SK-N-SH (cell line): ENCODE measurements at regions not wholly inside any gene's neighbourhood (a gene's known extent, or its start where the extent isn't known, plus 50 kb on each side); places are given as distances from the start of the nearest gene placed in this dataset.

Experiments
- CTCF ChIA-PET: fragments of 300-600, 350-600 bp; formaldehyde crosslinking; extraction: SDS; loops from one replicate; lab custom pipeline; 2021; lab: Yijun Ruan, JAX
- POLR2A ChIA-PET: fragments of 350-600 bp; sonication (Branson Sonifier 250); formaldehyde crosslinking; extraction: SDS; loops from one replicate; lab custom pipeline; 2020; ENCODE audit warnings: antibody characterized with exemption, inconsistent platforms; lab: Yijun Ruan, JAX
- DNase-seq: peaks from one replicate; pipeline ENCODE4 v3.0.0; 2012
- H2AFZ ChIP-seq: fragments of 200-600 bp; sonication (generic); 2 replicates; pipeline ENCODE4 v1.8.1; 2016; ENCODE audit warnings: antibody characterized with exemption, mild to moderate bottlenecking, low read depth
- H3F3A ChIP-seq: fragments of 200-600 bp; sonication (generic); replicated peaks from 2 replicates; pipeline ENCODE3; 2016; ENCODE audit warnings: antibody characterized with exemption, mild to moderate bottlenecking; ENCODE audit not compliant: insufficient read depth
- H3K27ac ChIP-seq, 2 experiments: fragments of 200-500 bp in 1 of 2; fragments of 200-600 bp in 1 of 2; sonication (Bioruptor generic) in 1 of 2; sonication (generic), shearing (Covaris generic) in 1 of 2; 2 replicates each; pipeline versions ENCODE4 v1.5.1 to v1.6.1; 2014 to 2016; ENCODE audit warnings: low read depth in 2 of 2, inconsistent platforms in 1 of 2, low read length in 1 of 2, mild to moderate bottlenecking in 1 of 2, mixed read lengths in 1 of 2
- H3K27me3 ChIP-seq: fragments of 200-600 bp; sonication (generic), shearing (Covaris generic); 2 replicates; pipeline ENCODE4 v1.6.1; 2016; ENCODE audit warnings: mixed run types; ENCODE audit not compliant: insufficient read depth
- H3K36me3 ChIP-seq, 2 experiments: fragments of 200-500 bp in 1 of 2; fragments of 200-600 bp in 1 of 2; sonication (Bioruptor generic) in 1 of 2; sonication (generic) in 1 of 2; replicated peaks in 1 of 2; 2 replicates each; pipeline versions ENCODE3 to v1.5.1; 2014 to 2016; ENCODE audit warnings: low read length in 1 of 2, mild to moderate bottlenecking in 1 of 2; ENCODE audit not compliant: insufficient read depth in 2 of 2, control insufficient read depth in 1 of 2
- H3K4me1 ChIP-seq, 2 experiments: fragments of 200-500 bp in 1 of 2; fragments of 200-600 bp in 1 of 2; sonication (Bioruptor generic) in 1 of 2; sonication (generic), shearing (Covaris generic) in 1 of 2; 2 replicates each; pipeline versions ENCODE4 v1.5.1 to v1.6.1; 2014 to 2016; ENCODE audit warnings: low read depth in 1 of 2, low read length in 1 of 2, mixed run types in 1 of 2; ENCODE audit not compliant: insufficient read depth in 2 of 2, control insufficient read depth in 1 of 2
- H3K4me2 ChIP-seq: fragments of 200-600 bp; sonication (generic), shearing (Covaris generic); 2 replicates; pipeline ENCODE4 v1.6.1; 2017; ENCODE audit warnings: mixed run types
- H3K4me3 ChIP-seq, 2 experiments: fragments of 200-500 bp in 1 of 2; fragments of 200-600 bp in 1 of 2; sonication (Bioruptor generic) in 1 of 2; sonication (generic), shearing (Covaris generic) in 1 of 2; 2 replicates each; pipeline versions ENCODE4 v1.5.1 to v1.8.1; 2014 to 2016; ENCODE audit warnings: low read depth in 2 of 2, inconsistent platforms in 1 of 2, low read length in 1 of 2, mild to moderate bottlenecking in 1 of 2, mixed read lengths in 1 of 2, moderate library complexity in 1 of 2
- H3K79me2 ChIP-seq: fragments of 200-600 bp; sonication (generic); 2 replicates; pipeline ENCODE4 v1.8.1; 2017; ENCODE audit warnings: mild to moderate bottlenecking; ENCODE audit not compliant: insufficient read depth
- H3K9ac ChIP-seq: fragments of 200-600 bp; sonication (generic); 2 replicates; pipeline ENCODE4 v1.6.1; 2017; ENCODE audit warnings: mixed run types
- H3K9me2 ChIP-seq: fragments of 200-600 bp; sonication (generic); 2 replicates; pipeline ENCODE4 v1.6.1; 2017; ENCODE audit warnings: mixed run types
- H3K9me3 ChIP-seq: fragments of 200-600 bp; sonication (generic); 2 replicates; pipeline ENCODE4 v1.6.1; 2017; ENCODE audit warnings: mixed run types, mild to moderate bottlenecking, moderate library complexity
- H4K20me1 ChIP-seq: fragments of 200-600 bp; sonication (generic); 2 replicates; pipeline ENCODE4 v1.6.1; 2017; ENCODE audit warnings: mild to moderate bottlenecking, mixed run types; ENCODE audit not compliant: insufficient read depth
- CHD2 ChIP-seq: fragments of 150-350 bp; IDR thresholded peaks from 2 replicates; pipeline ENCODE4 v1.6.1; 2018; ENCODE audit warnings: low read length; ENCODE audit not compliant: partially characterized antibody
- ELF1 ChIP-seq: IDR thresholded peaks from 2 replicates; pipeline ENCODE4 v1.4.0; 2012
- FOXM1 ChIP-seq: IDR thresholded peaks from 2 replicates; pipeline ENCODE4 v1.4.0; 2012; ENCODE audit warnings: low read depth, mild to moderate bottlenecking
- MEF2A ChIP-seq: IDR thresholded peaks from 2 replicates; pipeline ENCODE4 v1.4.0; 2012; ENCODE audit warnings: low read depth, borderline replicate concordance
- MXI1 ChIP-seq: IDR thresholded peaks from 2 replicates; pipeline ENCODE4 v1.6.1; 2012; ENCODE audit warnings: mild to moderate bottlenecking, low read depth, low read length, improper control_type of control experiment
- NFIC ChIP-seq: IDR thresholded peaks from 2 replicates; pipeline ENCODE4 v1.4.0; 2012; ENCODE audit warnings: borderline replicate concordance
- POLR2AphosphoS5 ChIP-seq: IDR thresholded peaks from 2 replicates; pipeline ENCODE4 v1.6.1; 2012; ENCODE audit warnings: low read depth, low read length
- RFX5 ChIP-seq: IDR thresholded peaks from 2 replicates; pipeline ENCODE4 v1.6.1; 2012; ENCODE audit warnings: mild to moderate bottlenecking, improper control_type of control experiment, low read length
- RXRA ChIP-seq: IDR thresholded peaks from 2 replicates; pipeline ENCODE4 v1.4.0; 2012; ENCODE audit warnings: low read depth, mild to moderate bottlenecking, borderline replicate concordance
- TEAD4 ChIP-seq: IDR thresholded peaks from 2 replicates; pipeline ENCODE4 v1.4.0; 2012; ENCODE audit warnings: mild to moderate bottlenecking, borderline replicate concordance; ENCODE audit not compliant: insufficient read depth
- USF1 ChIP-seq: IDR thresholded peaks from 2 replicates; pipeline ENCODE4 v1.4.0; 2012; ENCODE audit warnings: low read depth, borderline replicate concordance
- WGBS: methylation state at CpG from one replicate; pipeline ENCODE4 v1.1.6; 2017; ENCODE audit warnings: low lambda C conversion rate; 5-methylcytosine and 5-hydroxymethylcytosine counted together
- TF ChIP-seq, protein P1 (sequence below): IDR thresholded peaks from 2 replicates; pipeline ENCODE4 v1.6.1; 2012; ENCODE audit warnings: mild to moderate bottlenecking, low read depth, low read length, moderate library complexity
- TF ChIP-seq, protein P2 (sequence below): IDR thresholded peaks from 2 replicates; pipeline ENCODE4 v1.4.0; 2012; ENCODE audit warnings: low read depth, borderline replicate concordance
- TF ChIP-seq, protein P3 (sequence below): IDR thresholded peaks from 2 replicates; pipeline ENCODE4; 2012
- TF ChIP-seq, protein P4 (sequence below): fragments of 200-600 bp; sonication (generic); IDR thresholded peaks from 2 replicates; pipeline ENCODE4 v1.6.1; 2017; ENCODE audit warnings: antibody characterized with exemption, mild to moderate bottlenecking, moderate library complexity

GRCh38 chr1:170854677-170855076 lies 80.7 kb upstream of the MROH9 start:
- H3K4me2 ChIP-seq: no peak overlapping the region
- H3K27ac ChIP-seq: peak overlapping the region in 1 of 2 experiments; percentile 19; a peak in 2 of 4 replicates
- H3K9me3 ChIP-seq: no peaks in the 10 kb centered on the region
- H3K4me3 ChIP-seq: no peak overlapping the region
- CTCF ChIA-PET: no interaction called here
- peaks cover 16% of the 10 kb centered on the region for H3K79me2 ChIP-seq
- peaks cover 28% of the 10 kb centered on the region for H3F3A ChIP-seq
- POLR2A ChIA-PET: no interaction called here
- H3K4me1 ChIP-seq: peaks cover 0 to 34% of the 10 kb centered on the region in 2 experiments; a peak in 2 of 4 replicates
- H3K27me3 ChIP-seq: no peaks in the 10 kb centered on the region
- 32% methylated on average over 5 of the region's 5 CpGs for WGBS
- H3K9ac ChIP-seq: peak overlapping the region; percentile 1; the same call in 1 of the 2 replicates
- no peaks in the 10 kb centered on the region for H3K9me2 ChIP-seq
- no peaks in the 10 kb centered on the region for H4K20me1 ChIP-seq
- DNase-seq: no peak
- TF ChIP-seq NFIC (no peak), POLR2AphosphoS5 (no peak), FOXM1 (no peak), MXI1 (no peak), RXRA (no peak), RFX5 (no peak), TEAD4 (no peak), CHD2 (no peak), ELF1 (no peak), USF1 (no peak), MEF2A (no peak)
- TF ChIP-seq, protein P1, sequence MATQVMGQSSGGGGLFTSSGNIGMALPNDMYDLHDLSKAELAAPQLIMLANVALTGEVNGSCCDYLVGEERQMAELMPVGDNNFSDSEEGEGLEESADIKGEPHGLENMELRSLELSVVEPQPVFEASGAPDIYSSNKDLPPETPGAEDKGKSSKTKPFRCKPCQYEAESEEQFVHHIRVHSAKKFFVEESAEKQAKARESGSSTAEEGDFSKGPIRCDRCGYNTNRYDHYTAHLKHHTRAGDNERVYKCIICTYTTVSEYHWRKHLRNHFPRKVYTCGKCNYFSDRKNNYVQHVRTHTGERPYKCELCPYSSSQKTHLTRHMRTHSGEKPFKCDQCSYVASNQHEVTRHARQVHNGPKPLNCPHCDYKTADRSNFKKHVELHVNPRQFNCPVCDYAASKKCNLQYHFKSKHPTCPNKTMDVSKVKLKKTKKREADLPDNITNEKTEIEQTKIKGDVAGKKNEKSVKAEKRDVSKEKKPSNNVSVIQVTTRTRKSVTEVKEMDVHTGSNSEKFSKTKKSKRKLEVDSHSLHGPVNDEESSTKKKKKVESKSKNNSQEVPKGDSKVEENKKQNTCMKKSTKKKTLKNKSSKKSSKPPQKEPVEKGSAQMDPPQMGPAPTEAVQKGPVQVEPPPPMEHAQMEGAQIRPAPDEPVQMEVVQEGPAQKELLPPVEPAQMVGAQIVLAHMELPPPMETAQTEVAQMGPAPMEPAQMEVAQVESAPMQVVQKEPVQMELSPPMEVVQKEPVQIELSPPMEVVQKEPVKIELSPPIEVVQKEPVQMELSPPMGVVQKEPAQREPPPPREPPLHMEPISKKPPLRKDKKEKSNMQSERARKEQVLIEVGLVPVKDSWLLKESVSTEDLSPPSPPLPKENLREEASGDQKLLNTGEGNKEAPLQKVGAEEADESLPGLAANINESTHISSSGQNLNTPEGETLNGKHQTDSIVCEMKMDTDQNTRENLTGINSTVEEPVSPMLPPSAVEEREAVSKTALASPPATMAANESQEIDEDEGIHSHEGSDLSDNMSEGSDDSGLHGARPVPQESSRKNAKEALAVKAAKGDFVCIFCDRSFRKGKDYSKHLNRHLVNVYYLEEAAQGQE: no peak
- TF ChIP-seq, protein P2, sequence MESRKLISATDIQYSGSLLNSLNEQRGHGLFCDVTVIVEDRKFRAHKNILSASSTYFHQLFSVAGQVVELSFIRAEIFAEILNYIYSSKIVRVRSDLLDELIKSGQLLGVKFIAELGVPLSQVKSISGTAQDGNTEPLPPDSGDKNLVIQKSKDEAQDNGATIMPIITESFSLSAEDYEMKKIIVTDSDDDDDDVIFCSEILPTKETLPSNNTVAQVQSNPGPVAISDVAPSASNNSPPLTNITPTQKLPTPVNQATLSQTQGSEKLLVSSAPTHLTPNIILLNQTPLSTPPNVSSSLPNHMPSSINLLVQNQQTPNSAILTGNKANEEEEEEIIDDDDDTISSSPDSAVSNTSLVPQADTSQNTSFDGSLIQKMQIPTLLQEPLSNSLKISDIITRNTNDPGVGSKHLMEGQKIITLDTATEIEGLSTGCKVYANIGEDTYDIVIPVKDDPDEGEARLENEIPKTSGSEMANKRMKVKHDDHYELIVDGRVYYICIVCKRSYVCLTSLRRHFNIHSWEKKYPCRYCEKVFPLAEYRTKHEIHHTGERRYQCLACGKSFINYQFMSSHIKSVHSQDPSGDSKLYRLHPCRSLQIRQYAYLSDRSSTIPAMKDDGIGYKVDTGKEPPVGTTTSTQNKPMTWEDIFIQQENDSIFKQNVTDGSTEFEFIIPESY: no peak
- TF ChIP-seq, protein P3, sequence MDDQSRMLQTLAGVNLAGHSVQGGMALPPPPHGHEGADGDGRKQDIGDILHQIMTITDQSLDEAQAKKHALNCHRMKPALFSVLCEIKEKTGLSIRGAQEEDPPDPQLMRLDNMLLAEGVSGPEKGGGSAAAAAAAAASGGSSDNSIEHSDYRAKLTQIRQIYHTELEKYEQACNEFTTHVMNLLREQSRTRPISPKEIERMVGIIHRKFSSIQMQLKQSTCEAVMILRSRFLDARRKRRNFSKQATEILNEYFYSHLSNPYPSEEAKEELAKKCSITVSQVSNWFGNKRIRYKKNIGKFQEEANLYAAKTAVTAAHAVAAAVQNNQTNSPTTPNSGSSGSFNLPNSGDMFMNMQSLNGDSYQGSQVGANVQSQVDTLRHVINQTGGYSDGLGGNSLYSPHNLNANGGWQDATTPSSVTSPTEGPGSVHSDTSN: no peak
- TF ChIP-seq, protein P4, sequence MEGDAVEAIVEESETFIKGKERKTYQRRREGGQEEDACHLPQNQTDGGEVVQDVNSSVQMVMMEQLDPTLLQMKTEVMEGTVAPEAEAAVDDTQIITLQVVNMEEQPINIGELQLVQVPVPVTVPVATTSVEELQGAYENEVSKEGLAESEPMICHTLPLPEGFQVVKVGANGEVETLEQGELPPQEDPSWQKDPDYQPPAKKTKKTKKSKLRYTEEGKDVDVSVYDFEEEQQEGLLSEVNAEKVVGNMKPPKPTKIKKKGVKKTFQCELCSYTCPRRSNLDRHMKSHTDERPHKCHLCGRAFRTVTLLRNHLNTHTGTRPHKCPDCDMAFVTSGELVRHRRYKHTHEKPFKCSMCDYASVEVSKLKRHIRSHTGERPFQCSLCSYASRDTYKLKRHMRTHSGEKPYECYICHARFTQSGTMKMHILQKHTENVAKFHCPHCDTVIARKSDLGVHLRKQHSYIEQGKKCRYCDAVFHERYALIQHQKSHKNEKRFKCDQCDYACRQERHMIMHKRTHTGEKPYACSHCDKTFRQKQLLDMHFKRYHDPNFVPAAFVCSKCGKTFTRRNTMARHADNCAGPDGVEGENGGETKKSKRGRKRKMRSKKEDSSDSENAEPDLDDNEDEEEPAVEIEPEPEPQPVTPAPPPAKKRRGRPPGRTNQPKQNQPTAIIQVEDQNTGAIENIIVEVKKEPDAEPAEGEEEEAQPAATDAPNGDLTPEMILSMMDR: no peak
- H2AFZ ChIP-seq: peak overlapping the region; percentile 53
- no peaks in the 10 kb centered on the region for H3K36me3 ChIP-seq
